NCI-H1105 treated with DMSO at 0.1 percent for 48 hours (cell line): ENCODE measurements at regions not wholly inside any gene's neighbourhood (a gene's known extent, or its start where the extent isn't known, plus 50 kb on each side); places are given as distances from the start of the nearest gene placed in this dataset.
"Not testable (repeated sequence)": the region's sequence is repeated elsewhere in the genome, so short reads cannot be mapped to it uniquely, and the experiment has no call there.

Experiments used
- DNase-seq: peaks from one replicate; lab custom pipeline; 2025; lab: John Stamatoyannopoulos, UW

GRCh38 chr3:159458010-159458409 lies 530.6 kb upstream of the IL12A start:
- DNase-seq: no peak

GRCh38 chr3:159458982-159459381 lies 529.7 kb upstream of the IL12A start:
- DNase-seq: peak; percentile 26

GRCh38 chr3:159472611-159473010 lies 516.0 kb upstream of the IL12A start:
- no peak for DNase-seq

- no peak for DNase-seq
These were observed 515.4 kb upstream of the IL12A start for GRCh38 chr3:159473206-159473605.

GRCh38 chr3:159480046-159480445 lies 508.6 kb upstream of the IL12A start:
- DNase-seq: no peak

GRCh38 chr3:159482241-159482993 lies 506.2 kb upstream of the IL12A start:
- no peak for DNase-seq

- DNase-seq: no peak
These were observed 505.7 kb upstream of the IL12A start for GRCh38 chr3:159482994-159483367.

GRCh38 chr3:159486580-159486979 lies 502.1 kb upstream of the IL12A start:
- no peak for DNase-seq

- DNase-seq: no peak
These were observed 501.3 kb upstream of the IL12A start for GRCh38 chr3:159487304-159487703.

- no peak for DNase-seq
These were observed 500.0 kb upstream of the IL12A start for GRCh38 chr3:159488602-159489001.

GRCh38 chr3:159497361-159497760 lies 491.3 kb upstream of the IL12A start:
- no peak for DNase-seq

GRCh38 chr3:159499031-159499793 lies 489.4 kb upstream of the IL12A start:
- no peak for DNase-seq

GRCh38 chr3:159501029-159501428 lies 487.6 kb upstream of the IL12A start:
- no peak for DNase-seq

- DNase-seq: no peak
These were observed 485.6 kb upstream of the IL12A start for GRCh38 chr3:159502986-159503385.

- not testable (repeated sequence) for DNase-seq
These were observed 477.6 kb upstream of the IL12A start for GRCh38 chr3:159510988-159511387.

GRCh38 chr3:159513444-159513843 lies 475.2 kb upstream of the IL12A start:
- DNase-seq: no peak

- DNase-seq: no peak
These were observed 474.7 kb upstream of the IL12A start for GRCh38 chr3:159513867-159514380.

GRCh38 chr3:159517105-159517504 lies 471.5 kb upstream of the IL12A start:
- no peak for DNase-seq

- no peak for DNase-seq
These were observed 468.0 kb upstream of the IL12A start for GRCh38 chr3:159520638-159521037.

GRCh38 chr3:159522276-159522675 lies 466.4 kb upstream of the IL12A start:
- DNase-seq: no peak

- DNase-seq: no peak
These were observed 460.3 kb upstream of the IL12A start for GRCh38 chr3:159528251-159528895.

GRCh38 chr3:159532577-159532976 lies 456.1 kb upstream of the IL12A start:
- DNase-seq: no peak

GRCh38 chr3:159534496-159534895 lies 454.1 kb upstream of the IL12A start:
- DNase-seq: no peak
